C4-2B (cell line): ENCODE measurements at regions not wholly inside any gene's neighbourhood (a gene's known extent, or its start where the extent isn't known, plus 50 kb on each side); places are given as distances from the start of the nearest gene placed in this dataset.

Experiments used
- ZFX ChIP-seq: fragments of 450-650 bp; IDR thresholded peaks from 2 replicates; pipeline ENCODE4 v1.6.1; 2017
- TF ChIP-seq, protein P1 (sequence below): fragments of 450-650 bp; conservative IDR thresholded peaks from 2 replicates; pipeline ENCODE4 v1.5.1; 2017; ENCODE audit warnings: mild to moderate bottlenecking

DNA sequence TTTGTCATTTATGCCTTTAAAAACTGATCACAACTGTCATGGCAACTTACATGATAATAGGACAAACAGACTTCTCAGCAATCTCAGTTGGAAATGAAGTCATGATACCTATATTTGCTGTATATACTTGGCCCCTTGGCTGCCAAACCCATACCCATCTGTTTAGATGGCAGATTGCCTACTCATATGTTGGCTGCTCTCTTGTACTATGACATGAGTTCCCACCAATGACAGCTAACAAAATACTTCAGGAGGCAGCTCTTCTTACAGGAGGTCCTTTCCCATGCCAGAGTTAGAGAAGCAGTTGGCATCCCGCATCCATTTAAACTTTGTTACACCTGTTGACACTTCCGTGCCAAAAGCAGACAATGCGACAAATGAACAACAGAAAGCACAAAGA, 603.1 kb upstream of the ADGRL2 start:
- TF ChIP-seq, protein P1, sequence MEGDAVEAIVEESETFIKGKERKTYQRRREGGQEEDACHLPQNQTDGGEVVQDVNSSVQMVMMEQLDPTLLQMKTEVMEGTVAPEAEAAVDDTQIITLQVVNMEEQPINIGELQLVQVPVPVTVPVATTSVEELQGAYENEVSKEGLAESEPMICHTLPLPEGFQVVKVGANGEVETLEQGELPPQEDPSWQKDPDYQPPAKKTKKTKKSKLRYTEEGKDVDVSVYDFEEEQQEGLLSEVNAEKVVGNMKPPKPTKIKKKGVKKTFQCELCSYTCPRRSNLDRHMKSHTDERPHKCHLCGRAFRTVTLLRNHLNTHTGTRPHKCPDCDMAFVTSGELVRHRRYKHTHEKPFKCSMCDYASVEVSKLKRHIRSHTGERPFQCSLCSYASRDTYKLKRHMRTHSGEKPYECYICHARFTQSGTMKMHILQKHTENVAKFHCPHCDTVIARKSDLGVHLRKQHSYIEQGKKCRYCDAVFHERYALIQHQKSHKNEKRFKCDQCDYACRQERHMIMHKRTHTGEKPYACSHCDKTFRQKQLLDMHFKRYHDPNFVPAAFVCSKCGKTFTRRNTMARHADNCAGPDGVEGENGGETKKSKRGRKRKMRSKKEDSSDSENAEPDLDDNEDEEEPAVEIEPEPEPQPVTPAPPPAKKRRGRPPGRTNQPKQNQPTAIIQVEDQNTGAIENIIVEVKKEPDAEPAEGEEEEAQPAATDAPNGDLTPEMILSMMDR: no peak
- no peak for TF ChIP-seq ZFX
